GM12878 (cell line): ENCODE measurements at regions not wholly inside any gene's neighbourhood (a gene's known extent, or its start where the extent isn't known, plus 50 kb on each side); places are given as distances from the start of the nearest gene placed in this dataset.

ENCODE experiments used
- ATAC-seq: fragments of 200-7000 bp; cut with Tn5 transposase; 3 replicates; pipeline ENCODE4 v1.9.1; 2020; ENCODE audit warnings: mild to moderate bottlenecking, moderate library complexity
- BruUV-seq: library from RNA; stranded (reverse); fragments of 400-500 nt; replicated peaks from 2 replicates; lab custom pipeline; 2021; lab: Mats Ljungman, UMichigan
- CTCF ChIA-PET: fragments of 300-600 bp; sonication (Branson Sonifier 250); formaldehyde crosslinking; extraction: SDS; loops from one replicate; lab custom pipeline; 2021; ENCODE audit warnings: inconsistent platforms; lab: Yijun Ruan, JAX
- POLR2A ChIA-PET: fragments of 350-600 bp; formaldehyde crosslinking; extraction: SDS; loops from one replicate; lab custom pipeline; 2021; ENCODE audit warnings: inconsistent platforms; lab: Charles Lee
- RAD21 ChIA-PET: fragments of 300-600 bp; sonication (Branson Sonifier 250); formaldehyde crosslinking; loops from one replicate; lab custom pipeline; 2023; ENCODE audit warnings: antibody characterized with exemption; ENCODE audit not compliant: unreplicated experiment; lab: Charles Lee
- SMC1A ChIA-PET: fragments of 300-600 bp; sonication (Branson Sonifier 250); formaldehyde crosslinking; loops from one replicate; lab custom pipeline; 2023; ENCODE audit not compliant: unreplicated experiment, uncharacterized antibody; lab: Charles Lee
- DNase-seq: peaks from one replicate; pipeline ENCODE4 v3.0.0-alpha.2; 2011; ENCODE audit warnings: low read depth, low spot score
- FAIRE-seq: peaks from 3 replicates; lab custom pipeline; 2011; peaks lifted over from hg19 to GRCh38; lab: Jason Lieb, UNC
- H2AFZ ChIP-seq: 2 replicates; pipeline ENCODE4 v1.6.0; 2011; ENCODE audit warnings: low read depth, low read length, control low read depth; ENCODE audit not compliant: control insufficient read depth
- H3K27ac ChIP-seq: 2 replicates; pipeline ENCODE4 v1.5.1; 2011; ENCODE audit warnings: control low read depth; ENCODE audit not compliant: control insufficient read depth, insufficient read depth
- H3K27me3 ChIP-seq, 2 experiments: replicated peaks in 1 of 2; 2 replicates each; pipeline versions ENCODE4 v1.6.0 to v1.6.1; 2011; ENCODE audit warnings: low read length in 1 of 2; ENCODE audit not compliant: control insufficient read depth in 2 of 2, insufficient read depth in 2 of 2
- H3K36me3 ChIP-seq, 2 experiments: 2 replicates each; pipeline ENCODE4 v1.5.1; 2011; ENCODE audit warnings: low read length in 1 of 2; ENCODE audit not compliant: control insufficient read depth in 2 of 2, insufficient read depth in 2 of 2
- H3K4me1 ChIP-seq: 2 replicates; pipeline ENCODE4 v1.6.1; 2011; ENCODE audit warnings: mild to moderate bottlenecking, low read length, moderate library complexity, mixed read lengths; ENCODE audit not compliant: control insufficient read depth, insufficient read depth
- H3K4me2 ChIP-seq: 2 replicates; pipeline ENCODE4 v1.6.0; 2011; ENCODE audit warnings: control low read depth; ENCODE audit not compliant: control insufficient read depth, insufficient read depth
- H3K4me3 ChIP-seq: fragments of 200-600 bp; sonication (generic); 2 replicates; pipeline ENCODE4 v1.5.1; 2016
- H3K79me2 ChIP-seq: 2 replicates; pipeline ENCODE4 v1.6.0; 2011; ENCODE audit warnings: low read length; ENCODE audit not compliant: control insufficient read depth, insufficient read depth
- H3K9ac ChIP-seq: 2 replicates; pipeline ENCODE4 v1.8.0; 2011; ENCODE audit warnings: low read length, control low read depth, mixed read lengths; ENCODE audit not compliant: control insufficient read depth, insufficient read depth
- H3K9me3 ChIP-seq: replicated peaks from 3 replicates; pipeline ENCODE4 v1.5.1; 2011; ENCODE audit warnings: mild to moderate bottlenecking, low read length; ENCODE audit not compliant: control insufficient read depth, insufficient read depth
- H4K20me1 ChIP-seq: 2 replicates; pipeline ENCODE4 v1.6.0; 2011; ENCODE audit not compliant: control insufficient read depth, insufficient read depth
- BMI1 ChIP-seq: fragments of 450-650 bp; IDR thresholded peaks from 2 replicates; pipeline ENCODE4 v1.6.1; 2016; ENCODE audit warnings: mild to moderate bottlenecking, moderate library complexity, borderline replicate concordance
- KDM1A ChIP-seq: fragments of 200-600 bp; sonication (generic); IDR thresholded peaks from 2 replicates; pipeline ENCODE4 v1.6.1; 2016; ENCODE audit warnings: borderline replicate concordance
- POLR2AphosphoS2 ChIP-seq: IDR thresholded peaks from 2 replicates; pipeline ENCODE4 v1.6.1; 2011; ENCODE audit warnings: low read depth, mild to moderate bottlenecking, low read length, improper control_type of control experiment, moderate library complexity
- TAF1 ChIP-seq: IDR thresholded peaks from 2 replicates; pipeline ENCODE4 v1.6.1; 2011; ENCODE audit warnings: mild to moderate bottlenecking, low read depth, low read length, borderline replicate concordance
- WGBS: methylation state at CpG from one replicate; pipeline ENCODE4 v1.1.6; 2016; ENCODE audit warnings: low lambda C conversion rate; ENCODE audit not compliant: insufficient replicate concordance, insufficient coverage; ENCODE audit errors: missing lambda C conversion rate; 5-methylcytosine and 5-hydroxymethylcytosine counted together
- in situ Hi-C: fragments of 300-500 bp; cut with MboI; formaldehyde crosslinking; loops from 9 replicates; pipeline ENCODE4 v1.14.3; 2018; ENCODE audit warnings: mixed read lengths
- intact Hi-C: fragments of 100-400 bp; cut with micrococcal nuclease; formaldehyde crosslinking; loops from one replicate; pipeline ENCODE4 v1.14.2; 2022; ENCODE audit not compliant: unreplicated experiment
- TF ChIP-seq, protein P1 (sequence below): fragments of 450-650 bp; conservative IDR thresholded peaks from 2 replicates; pipeline ENCODE4 v1.6.1; 2017; ENCODE audit warnings: mild to moderate bottlenecking, moderate library complexity
- TF ChIP-seq, protein P2 (sequence below): IDR thresholded peaks from 2 replicates; pipeline ENCODE4 v1.6.1; 2012; ENCODE audit warnings: low read depth, low read length, improper control_type of control experiment

GRCh38 chr1:22197644-22198043 is 54.7 kb upstream of the WNT4 start:
- WGBS: 39% methylated on average over 2 of the region's 2 CpGs
- intact Hi-C loops: no loop called here
- Histone ChIP-seq H3K27me3 (no peaks in the 10 kb centered on the region), H3K4me3 (no peak overlapping the region), H3K79me2 (no peaks in the 10 kb centered on the region), H4K20me1 (no peaks in the 10 kb centered on the region), H3K9me3 (no peaks in the 10 kb centered on the region), H3K4me2 (no peak overlapping the region), H2AFZ (no peak overlapping the region), H3K36me3 (no peaks in the 10 kb centered on the region), H3K4me1 (no peaks in the 10 kb centered on the region), H3K9ac (no peak overlapping the region), H3K27ac (no peak overlapping the region)
- ChIA-PET SMC1A (interaction anchor here (1.6 kb wide), 1 partner anchor 22 kb away, joined by 4 read pairs; no protein-coding TSS in a partner anchor), CTCF (no interaction called here), POLR2A (no interaction called here), RAD21 (no interaction called here)
- no peak for FAIRE-seq
- TF ChIP-seq POLR2AphosphoS2: no peak
- TF ChIP-seq, protein P1, sequence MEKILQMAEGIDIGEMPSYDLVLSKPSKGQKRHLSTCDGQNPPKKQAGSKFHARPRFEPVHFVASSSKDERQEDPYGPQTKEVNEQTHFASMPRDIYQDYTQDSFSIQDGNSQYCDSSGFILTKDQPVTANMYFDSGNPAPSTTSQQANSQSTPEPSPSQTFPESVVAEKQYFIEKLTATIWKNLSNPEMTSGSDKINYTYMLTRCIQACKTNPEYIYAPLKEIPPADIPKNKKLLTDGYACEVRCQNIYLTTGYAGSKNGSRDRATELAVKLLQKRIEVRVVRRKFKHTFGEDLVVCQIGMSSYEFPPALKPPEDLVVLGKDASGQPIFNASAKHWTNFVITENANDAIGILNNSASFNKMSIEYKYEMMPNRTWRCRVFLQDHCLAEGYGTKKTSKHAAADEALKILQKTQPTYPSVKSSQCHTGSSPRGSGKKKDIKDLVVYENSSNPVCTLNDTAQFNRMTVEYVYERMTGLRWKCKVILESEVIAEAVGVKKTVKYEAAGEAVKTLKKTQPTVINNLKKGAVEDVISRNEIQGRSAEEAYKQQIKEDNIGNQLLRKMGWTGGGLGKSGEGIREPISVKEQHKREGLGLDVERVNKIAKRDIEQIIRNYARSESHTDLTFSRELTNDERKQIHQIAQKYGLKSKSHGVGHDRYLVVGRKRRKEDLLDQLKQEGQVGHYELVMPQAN: no peak
- TF ChIP-seq, protein P2, sequence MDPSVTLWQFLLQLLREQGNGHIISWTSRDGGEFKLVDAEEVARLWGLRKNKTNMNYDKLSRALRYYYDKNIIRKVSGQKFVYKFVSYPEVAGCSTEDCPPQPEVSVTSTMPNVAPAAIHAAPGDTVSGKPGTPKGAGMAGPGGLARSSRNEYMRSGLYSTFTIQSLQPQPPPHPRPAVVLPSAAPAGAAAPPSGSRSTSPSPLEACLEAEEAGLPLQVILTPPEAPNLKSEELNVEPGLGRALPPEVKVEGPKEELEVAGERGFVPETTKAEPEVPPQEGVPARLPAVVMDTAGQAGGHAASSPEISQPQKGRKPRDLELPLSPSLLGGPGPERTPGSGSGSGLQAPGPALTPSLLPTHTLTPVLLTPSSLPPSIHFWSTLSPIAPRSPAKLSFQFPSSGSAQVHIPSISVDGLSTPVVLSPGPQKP: no peak
- no peak for TF ChIP-seq BMI1
- no peak for TF ChIP-seq TAF1
- TF ChIP-seq KDM1A: no peak
- DNase-seq: no peak
- in situ Hi-C loops: no loop called here
- no peak for ATAC-seq
- no TSS peak for BruUV-seq
